Islet of Langerhans (tissue), 1 donor: ENCODE measurements at regions not wholly inside any gene's neighbourhood (a gene's known extent, or its start where the extent isn't known, plus 50 kb on each side); places are given as distances from the start of the nearest gene placed in this dataset.

ENCODE experiments used
- FAIRE-seq: peaks from one replicate; lab custom pipeline; 2011; peaks lifted over from hg19 to GRCh38; lab: Jason Lieb, UNC

DNA sequence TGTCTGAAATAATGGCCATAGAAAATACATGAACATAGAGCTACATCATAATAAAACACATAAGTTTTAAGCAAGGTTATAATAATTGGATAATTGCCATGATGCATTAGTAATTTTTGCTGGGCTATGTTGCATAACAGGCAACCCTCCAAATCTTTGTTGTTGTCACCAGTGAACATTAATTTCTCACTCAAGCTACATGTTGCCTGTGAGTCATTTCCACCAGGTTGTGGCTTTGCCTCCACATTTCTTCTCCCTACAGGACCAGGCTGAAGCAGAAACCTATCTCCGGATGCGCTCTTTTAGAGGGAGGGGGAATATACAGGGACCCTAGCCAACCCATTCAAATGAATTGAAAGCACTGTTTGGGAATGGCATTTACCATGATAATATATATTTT, 347.7 kb downstream of the GABRG1 start:
- no peak for FAIRE-seq

DNA sequence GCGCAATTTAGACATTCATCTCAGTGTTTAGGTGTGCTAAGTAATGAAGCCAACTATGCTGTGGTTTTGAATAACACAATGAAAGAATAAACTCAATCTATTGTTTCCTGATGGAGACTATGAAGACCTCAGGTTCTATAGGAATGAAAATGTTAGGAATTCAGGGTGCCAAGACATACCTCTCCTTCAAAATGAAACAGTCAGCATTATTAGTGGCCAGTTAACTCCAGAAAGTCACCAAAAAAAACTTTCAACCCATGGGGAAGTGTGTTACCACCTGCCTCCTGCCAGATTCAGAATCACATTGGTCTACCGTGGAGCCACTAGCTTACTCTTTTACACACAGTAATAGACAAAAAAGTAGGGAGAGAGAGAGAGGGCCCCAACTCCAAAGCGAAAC, 352.9 kb downstream of the GABRG1 start:
- FAIRE-seq: no peak

DNA sequence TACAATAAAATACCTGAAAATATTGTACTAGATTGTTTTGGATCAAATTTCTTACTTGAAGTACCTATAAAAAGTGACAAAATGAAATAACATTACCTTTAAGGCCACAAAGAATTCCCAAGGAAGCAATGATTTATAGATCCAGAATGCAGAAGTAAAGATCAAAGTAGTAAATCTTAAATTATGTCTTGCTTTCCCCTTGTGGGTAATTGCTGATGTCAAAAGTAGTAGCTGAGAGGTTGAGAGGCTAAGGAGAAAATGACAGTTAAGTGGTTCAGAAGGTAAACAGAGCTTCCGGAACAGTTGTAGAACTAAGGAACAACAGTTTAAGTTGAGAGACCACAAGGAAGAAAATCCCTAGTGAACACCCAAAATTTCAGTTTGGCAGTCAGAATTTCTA, 358.3 kb downstream of the GABRG1 start:
- no peak for FAIRE-seq

DNA sequence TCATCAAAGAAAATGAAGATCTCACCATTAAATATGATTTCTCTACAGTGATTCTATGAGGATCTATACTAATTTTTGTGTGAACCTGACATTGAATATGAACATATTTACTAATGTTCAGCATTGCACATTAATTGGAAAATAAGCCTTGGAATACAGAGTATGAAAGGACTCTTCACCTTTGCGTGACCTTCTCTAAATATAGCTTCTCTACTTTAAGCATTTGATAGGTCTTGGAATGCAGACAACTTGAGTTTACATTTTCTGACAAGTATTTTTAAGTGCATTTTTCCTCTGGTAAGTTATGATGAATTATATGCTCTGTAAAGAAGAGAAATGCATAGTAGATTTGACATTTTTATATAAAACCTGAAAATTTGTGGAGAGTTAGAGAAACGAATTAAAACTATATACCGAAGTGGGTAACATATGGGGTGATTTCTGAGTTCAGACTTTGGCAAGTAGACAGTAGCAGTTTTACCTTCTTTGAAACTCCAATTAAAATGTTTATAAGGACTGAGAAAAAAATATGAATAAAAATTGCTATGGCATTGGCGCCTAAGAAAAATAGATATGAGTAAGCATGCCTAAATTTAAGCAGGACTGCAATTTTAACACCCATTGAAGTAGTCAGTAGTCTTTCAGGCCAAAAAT, 371.9 kb downstream of the GABRG1 start:
- no peak for FAIRE-seq

DNA sequence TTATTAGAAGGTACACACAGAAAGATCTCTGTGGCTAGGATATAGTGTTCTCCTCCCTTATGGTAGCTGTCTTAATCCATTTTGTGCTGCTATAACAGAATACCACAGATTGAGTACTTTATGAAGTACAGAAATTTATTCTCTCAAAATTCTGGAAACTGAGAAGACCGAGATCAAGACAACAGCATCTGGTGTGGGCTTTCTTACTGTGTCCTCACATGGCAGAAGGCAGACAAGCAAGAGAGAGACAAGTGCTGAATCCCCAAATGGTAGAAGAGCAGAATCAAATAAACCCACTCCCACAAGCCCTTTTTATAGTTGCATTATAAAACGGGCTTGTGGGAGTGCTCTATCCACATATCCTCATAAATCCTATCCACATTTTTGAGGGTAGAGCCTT, 373.1 kb downstream of the GABRG1 start:
- no peak for FAIRE-seq

DNA sequence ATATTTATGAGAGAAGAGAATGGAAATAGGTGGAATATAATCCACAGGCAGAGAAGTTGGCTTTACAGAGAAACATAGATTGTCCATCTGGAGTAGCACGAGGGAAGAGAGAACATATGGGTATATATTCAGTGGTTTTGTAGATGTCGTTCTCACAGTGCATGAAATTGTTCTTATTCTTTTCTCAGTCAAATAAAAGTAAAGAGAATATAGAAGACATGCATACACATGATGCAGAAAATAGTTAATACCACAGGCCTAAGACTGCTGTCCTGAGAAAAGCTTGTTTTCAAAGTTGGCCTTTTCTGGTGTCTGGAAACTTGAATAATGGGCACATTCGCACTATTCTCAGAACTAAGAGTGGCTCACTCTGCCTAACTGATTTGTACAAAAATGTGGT, 378.1 kb downstream of the GABRG1 start:
- no peak for FAIRE-seq

DNA sequence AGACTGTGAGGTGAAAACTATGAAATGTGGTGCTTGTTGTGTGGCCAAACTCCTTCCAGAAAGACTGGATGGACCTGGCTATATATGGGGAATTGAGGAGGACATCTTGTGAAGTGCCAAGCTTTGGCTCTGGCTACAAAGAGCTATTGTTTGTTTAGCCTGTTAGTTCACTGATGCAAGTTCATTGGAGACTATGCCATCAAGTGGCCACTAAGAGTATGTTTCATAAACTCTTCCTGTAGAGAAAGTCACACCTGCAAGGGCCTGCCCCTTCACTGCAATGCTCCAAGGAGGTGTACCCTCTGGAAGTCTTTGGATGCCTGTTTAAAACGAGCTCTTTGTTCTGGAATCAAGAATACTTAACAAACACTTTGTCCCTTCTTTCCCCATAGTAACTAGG, 382.0 kb downstream of the GABRG1 start:
- FAIRE-seq: no peak

DNA sequence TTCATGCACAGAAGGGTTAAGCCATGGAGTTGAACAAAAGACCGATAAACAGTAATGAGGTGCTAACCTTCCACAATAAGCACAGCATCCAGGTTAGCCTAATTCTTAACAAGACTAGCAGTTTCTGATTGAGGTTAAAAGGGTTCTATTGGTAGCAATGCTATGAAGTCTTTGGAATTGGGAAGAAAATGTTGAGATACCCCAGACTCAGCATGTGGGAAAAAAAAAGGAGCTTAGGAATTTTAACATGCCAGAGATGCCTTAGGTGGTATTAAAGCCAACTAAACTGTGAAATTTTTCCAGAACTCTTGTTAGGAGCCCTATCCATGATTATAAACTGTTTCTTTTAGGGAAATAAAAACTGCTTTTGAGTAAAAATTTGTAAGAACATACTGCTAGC, 391.7 kb downstream of the GABRG1 start:
- FAIRE-seq: no peak

DNA sequence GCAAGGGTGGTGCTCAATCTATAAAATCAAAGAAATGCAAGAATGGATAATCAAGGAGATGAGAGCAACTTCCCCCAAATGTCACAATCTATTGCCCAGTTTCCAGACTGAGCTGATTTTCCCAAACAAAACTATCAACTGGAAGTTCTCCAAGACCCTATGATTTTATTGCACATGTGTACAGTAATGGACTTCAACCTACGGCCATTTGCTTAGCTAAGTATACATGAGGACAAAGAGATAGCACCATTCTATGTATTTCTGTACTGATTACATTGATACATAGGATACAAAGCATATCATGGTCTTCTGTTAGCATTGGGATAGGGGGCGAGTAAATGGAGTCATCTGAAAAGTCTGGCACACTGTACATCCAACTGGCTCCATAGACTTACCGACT, 407.8 kb downstream of the GABRG1 start:
- FAIRE-seq: no peak

DNA sequence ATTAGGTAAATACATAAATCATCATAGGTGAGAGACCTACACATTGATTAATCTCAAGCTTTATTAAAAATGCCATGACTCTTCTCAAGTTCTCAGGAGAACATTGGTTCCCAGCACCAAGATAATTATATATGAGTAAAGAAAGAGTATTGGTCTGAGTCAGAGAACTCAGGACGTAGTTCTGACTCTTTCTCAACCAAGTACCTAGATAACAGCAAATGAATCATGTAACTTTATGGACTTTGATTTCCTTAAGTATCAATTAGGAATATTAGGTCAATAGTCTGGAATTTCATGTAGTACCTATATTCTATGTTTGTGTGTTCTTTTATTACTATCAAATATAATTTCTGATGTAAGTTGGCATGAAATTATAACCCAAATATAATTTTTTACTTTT, 409.9 kb downstream of the GABRG1 start:
- no peak for FAIRE-seq

DNA sequence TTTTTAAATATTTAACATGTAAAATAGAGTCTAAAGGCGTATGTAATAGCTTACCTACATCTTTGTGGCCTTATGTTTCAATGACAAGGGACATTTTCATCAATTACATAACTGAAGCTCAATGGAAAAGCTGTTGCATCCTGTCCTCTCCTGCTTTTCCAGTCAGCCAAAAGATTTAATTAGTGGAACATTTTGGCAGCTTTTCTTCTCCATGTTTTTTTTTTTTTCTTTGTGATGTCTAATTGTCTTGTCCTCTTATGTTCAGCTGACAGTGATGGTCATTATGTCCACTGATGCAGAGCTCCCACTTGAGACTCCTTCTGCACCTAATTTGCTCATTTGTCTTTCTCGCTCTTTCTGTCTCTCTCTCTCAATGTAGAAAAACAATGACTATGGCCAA, 422.2 kb downstream of the GABRG1 start:
- FAIRE-seq: no peak

DNA sequence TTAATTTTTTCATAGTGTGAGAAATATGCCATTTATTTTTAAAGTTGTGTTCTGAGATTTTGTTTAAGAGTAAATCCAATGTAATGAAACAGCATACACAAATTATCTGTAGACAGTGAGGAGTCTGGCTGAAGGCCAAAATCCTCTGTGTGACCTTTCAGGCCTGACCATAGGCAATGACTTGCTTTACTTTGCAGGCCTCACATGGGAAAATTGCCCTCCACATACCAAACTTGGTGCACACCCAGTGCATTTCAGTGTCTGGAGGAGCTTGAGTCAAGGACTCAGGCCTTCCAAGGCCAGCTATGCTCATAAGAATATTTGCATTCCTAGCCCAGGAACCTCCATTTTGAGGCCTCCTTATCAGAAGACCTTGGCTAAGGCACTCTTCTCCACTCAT, 430.1 kb downstream of the GABRG1 start:
- FAIRE-seq: no peak

DNA sequence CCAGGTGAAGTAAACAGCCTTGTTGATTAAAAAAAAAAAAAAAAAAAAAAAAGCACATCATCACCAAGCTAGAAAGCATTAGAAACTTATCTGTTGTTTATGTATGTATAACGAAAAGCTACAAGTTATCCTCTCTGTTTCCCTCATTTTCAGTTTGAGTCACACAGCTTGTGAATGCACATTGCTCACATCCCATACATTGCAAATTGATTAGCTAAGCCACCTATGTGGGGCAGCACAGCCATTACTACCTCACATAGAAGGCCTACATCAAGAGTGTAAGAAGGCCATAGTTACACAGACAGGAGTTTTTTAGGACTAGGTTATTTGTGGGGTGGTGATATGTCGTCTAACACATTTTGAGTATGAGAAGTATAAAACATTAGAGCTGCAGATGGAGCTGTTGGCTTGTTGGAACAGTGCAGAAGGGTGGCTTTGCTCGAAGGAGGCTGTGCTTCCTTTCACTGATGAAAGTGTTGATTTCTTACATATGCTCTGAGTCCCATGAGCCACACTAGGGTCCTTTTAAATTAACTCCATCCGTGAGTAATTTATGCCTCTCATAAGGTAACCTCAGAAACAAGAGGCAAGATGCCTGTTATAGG, 431.6 kb downstream of the GABRG1 start:
- FAIRE-seq: no peak

DNA sequence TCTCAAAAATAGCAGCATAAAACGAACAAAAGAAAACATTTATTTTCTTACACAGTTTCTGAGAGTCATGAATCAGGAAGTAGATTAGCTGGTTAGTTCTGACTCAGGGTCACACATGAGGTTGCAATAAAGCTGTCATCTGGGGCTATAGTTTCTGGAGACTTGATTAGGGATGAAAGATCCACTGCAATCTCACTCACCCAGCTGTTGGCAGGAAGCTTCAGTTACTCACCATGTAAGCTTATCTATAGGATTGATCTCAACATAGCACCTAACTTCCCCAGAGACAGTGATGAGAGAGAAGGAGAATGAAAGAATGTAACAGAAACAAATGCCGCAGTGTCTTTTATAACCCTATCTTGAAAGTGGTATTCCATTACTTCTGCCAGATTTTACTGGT, 435.5 kb downstream of the GABRG1 start:
- no peak for FAIRE-seq

DNA sequence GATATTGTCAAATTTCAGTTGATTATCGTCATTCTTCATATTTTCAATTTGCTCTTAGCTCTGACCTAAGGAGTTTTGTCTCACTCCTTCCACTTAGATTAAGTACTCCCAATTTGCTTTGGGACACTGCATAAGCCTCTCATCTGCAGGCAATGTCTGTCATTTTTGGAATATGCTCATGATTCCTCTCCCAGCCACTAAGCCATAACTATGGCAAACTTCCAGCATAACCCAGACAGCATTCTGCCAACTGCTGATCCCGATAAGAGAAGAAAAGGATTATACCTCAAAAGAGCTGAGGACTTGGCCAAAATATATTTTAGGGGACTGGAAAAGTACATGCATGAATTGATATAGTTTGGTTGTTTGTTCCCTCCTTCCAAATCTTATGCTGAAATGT, 444.4 kb downstream of the GABRG1 start:
- no peak for FAIRE-seq

DNA sequence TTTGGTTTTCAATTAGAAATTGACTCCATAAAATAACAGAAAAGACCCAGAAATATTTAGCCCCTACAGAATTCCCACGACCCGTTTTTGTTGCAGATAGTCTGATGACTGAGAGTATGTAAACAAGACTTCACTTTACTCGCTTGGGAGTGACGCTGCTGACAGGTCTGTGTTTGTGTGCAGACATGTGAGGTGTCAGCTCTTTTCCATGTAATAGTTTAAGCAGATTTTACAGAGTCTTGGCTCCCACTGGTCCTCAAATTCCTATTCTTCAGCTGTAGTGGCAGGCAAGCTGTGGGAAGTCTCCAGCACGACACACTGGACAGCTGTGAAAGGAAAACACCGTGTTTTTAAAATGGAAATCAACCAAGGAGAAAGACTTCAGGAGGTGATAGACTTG, 455.7 kb downstream of the GABRG1 start:
- FAIRE-seq: no peak

DNA sequence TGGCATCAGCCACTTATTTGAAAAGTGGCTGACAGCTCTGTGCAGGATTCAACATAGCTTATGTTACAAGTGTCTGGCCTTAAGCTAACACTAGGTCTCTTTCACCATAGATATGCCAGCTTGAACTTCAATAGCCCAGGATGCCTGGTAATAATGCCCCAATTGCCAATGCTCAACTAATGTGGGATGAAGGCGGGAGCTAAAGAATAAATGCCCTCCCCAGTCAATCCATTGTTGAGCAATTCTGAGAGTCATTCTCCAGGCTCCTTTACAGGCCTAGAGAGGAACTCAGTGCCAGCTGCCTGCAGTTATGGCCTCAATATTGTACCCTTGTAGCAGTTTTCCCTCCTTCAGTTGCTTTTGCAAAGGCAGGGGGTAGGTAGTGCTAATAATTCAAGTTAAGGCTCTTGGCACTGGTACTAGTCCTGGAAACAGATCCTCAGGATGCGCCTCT, 460.2 kb downstream of the GABRG1 start:
- FAIRE-seq: no peak

DNA sequence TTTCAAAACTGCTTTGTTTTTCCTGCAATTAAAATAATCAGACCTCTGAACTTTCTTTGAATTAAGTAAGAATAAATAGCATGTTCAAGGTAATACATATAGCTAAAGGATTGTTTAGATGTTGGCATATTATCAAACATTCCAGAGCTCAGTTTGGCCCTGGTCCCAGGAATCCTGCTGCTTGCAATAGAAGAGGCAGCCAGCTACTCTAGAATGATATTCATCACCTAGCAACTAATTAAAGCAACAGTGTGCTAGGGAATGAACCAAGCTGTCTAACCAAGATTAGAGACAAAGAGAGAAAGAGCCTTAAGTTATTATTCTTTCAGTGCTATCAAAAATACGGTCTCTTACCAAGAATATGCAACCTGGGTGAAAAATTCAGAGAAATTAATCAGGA, 460.9 kb downstream of the GABRG1 start:
- no peak for FAIRE-seq

DNA sequence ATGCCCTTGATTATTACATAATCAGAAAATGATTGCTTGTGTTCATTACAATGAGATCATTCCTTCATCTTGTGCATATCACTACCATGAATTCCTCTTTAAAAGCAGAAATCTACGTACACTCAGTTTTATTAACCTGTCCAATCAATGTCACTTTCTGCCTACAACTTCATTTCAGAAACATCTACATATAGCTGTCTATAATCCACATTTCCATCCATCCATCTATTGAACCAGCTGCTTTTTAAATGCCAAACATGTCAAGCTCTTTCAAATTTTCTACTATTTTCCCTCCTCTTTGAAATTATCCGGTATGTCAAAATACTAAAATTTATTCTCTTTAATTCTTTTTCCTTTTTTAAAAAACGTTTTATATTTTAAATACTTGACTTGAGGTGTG, 462.0 kb downstream of the GABRG1 start:
- FAIRE-seq: no peak

DNA sequence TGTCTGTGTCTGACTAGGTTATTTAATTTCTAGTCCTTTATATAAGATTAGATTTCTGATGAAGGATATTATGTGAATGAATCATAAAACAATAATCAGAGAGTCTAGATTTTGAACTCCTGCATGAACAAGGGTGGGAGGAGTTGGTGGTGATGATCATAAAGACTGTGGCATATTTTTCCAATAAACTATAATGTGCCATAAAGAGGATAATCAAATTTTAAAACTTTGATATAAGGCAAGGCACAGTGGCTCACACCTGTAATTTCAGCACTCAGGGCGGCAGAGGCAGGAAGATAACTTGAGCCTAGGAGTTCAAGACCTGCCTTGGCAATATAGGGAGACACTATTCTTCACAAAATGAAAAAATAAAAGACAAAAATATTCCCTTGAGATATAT, 473.3 kb downstream of the GABRG1 start:
- FAIRE-seq: no peak

DNA sequence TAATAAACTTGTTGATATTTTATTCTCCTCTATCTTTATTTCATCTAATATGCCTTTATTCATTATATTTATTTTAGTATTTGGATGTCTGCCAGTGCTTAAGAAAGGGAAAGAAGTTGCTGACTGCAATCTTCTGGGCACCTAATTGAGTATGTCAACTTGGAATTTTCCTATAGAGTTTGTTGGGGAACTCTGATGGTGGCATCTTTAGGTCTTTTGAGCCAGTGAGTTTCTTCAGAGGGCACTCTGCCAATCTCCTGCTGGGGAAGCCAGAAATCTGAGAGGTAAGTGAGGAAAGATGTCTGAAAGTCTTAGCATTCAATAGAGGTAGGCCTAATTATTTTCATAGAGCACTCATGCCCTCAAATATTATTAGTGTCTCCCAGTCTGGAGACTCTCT, 475.0 kb downstream of the GABRG1 start:
- no peak for FAIRE-seq

DNA sequence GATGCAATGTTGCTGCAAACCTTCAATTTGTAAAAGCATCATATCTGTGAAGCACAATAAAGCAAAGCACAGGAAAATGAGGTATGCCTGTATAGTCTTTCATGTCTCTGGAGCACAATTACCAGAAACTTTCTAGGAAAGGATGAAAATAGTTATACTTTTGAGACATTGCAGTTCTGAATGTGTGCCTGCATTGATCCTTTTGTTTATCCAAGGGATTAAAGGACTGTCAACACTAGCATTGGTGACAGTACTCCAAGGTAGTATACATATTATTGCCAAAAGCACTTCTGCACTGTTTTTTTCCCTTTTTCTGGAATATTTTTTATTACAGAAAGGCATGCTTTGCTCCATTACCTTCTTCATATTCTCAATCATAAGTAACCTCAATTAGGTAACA, 476.0 kb downstream of the GABRG1 start:
- FAIRE-seq: no peak

DNA sequence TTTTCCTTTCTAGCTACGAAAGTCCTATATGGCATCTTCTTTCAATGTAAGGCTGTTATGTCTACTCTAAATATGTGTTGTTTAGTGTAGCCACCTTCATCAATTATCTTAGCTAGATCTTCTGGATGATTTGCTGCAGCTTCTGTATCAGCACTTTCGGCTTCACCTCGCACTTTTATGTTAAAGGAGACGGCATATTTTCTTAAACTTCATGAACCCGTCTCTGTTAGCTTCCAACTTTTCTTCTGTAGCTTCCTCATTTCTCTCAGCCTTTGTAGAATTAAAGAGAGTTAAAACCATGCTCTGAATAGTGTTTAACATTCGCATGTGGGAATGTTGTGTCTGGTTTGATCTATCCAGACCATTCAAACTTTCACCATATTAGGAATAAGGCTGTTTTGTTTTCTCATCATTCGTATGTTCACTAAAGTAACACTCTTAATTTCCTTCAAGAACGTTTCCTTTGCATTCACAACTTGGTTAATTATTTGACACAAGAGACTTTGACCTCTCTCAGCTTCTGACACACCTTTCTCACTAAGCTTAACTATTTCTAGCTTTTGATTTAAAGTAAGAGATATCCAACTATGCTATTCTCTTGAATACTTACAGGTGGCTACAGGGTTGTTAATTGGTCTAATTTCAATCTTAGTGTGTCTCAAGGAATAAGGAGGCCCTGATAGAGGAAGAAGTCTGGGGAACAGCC, 476.8 kb downstream of the GABRG1 start:
- FAIRE-seq: no peak

DNA sequence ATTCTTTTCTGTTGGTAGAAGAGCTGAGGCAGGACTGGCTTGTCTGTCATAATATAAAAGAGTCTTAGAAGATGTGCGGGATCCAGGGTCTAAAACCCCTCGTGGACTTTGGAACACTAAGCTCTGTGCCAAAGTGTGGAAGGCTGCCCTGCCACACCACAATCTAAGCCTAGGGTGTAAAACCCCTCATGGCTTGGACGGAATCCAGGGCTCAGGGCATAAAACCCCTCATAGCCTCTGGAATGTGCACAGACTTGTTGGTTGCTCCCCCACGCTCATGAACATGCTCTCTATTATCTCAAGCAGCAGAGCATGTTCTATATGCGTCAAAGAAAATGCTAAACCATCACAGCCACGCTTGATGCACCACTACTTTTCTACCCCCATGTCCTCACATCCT, 483.6 kb downstream of the GABRG1 start:
- FAIRE-seq: no peak
